IMR-90 (cell line): ENCODE measurements at regions not wholly inside any gene's neighbourhood (a gene's known extent, or its start where the extent isn't known, plus 50 kb on each side); places are given as distances from the start of the nearest gene placed in this dataset.
"Not testable (repeated sequence)": the region's sequence is repeated elsewhere in the genome, so short reads cannot be mapped to it uniquely, and the experiment has no call there.

Experiments used
- ATAC-seq: fragments of 200-7000 bp; cut with Tn5 transposase; 2 replicates; pipeline ENCODE4 v1.9.1; 2020; ENCODE audit warnings: low read depth, mild to moderate bottlenecking, moderate library complexity
- BruUV-seq: library from RNA; stranded (reverse); fragments of 400-500 nt; replicated peaks from 2 replicates; lab custom pipeline; 2021; lab: Mats Ljungman, UMichigan
- CTCF ChIA-PET: fragments of 300-600 bp; formaldehyde crosslinking; extraction: SDS; loops from one replicate; lab custom pipeline; 2021; ENCODE audit warnings: antibody characterized with exemption; lab: Yijun Ruan, JAX
- POLR2A ChIA-PET: fragments of 300-600 bp; sonication (Branson Sonifier 250); formaldehyde crosslinking; loops from one replicate; lab custom pipeline; 2022; ENCODE audit warnings: antibody characterized with exemption; ENCODE audit not compliant: unreplicated experiment; lab: Charles Lee
- DNase-seq: peaks from one replicate; pipeline ENCODE4 v3.0.0; 2013
- H2AFZ ChIP-seq: replicated peaks from 2 replicates; pipeline ENCODE3; 2013; ENCODE audit warnings: low read length, mild to moderate bottlenecking; ENCODE audit not compliant: poor library complexity
- H2AK5ac ChIP-seq: 2 replicates; pipeline ENCODE4 v1.6.1; 2013; ENCODE audit warnings: low read depth, low read length, inconsistent platforms
- H2AK9ac ChIP-seq: replicated peaks from 2 replicates; pipeline ENCODE3; 2013; ENCODE audit warnings: mild to moderate bottlenecking, low read depth, low read length, moderate library complexity; ENCODE audit not compliant: poor library complexity
- H2BK120ac ChIP-seq: 2 replicates; pipeline ENCODE4 v1.6.1; 2013; ENCODE audit warnings: low read depth, low read length, inconsistent platforms
- H2BK15ac ChIP-seq: 3 replicates; pipeline ENCODE4 v1.6.1; 2013; ENCODE audit warnings: low read depth, low read length, inconsistent platforms
- H2BK20ac ChIP-seq: 2 replicates; pipeline ENCODE4 v1.6.1; 2013; ENCODE audit warnings: low read depth, mild to moderate bottlenecking, inconsistent platforms, low read length, moderate library complexity
- H2BK5ac ChIP-seq: 2 replicates; pipeline ENCODE4 v1.6.1; 2013; ENCODE audit warnings: mild to moderate bottlenecking, low read depth, low read length, inconsistent platforms; ENCODE audit not compliant: poor library complexity, severe bottlenecking
- H3K14ac ChIP-seq: replicated peaks from 2 replicates; pipeline ENCODE4 v1.6.1; 2013; ENCODE audit warnings: low read depth, low read length, inconsistent platforms
- H3K18ac ChIP-seq: 2 replicates; pipeline ENCODE4 v1.6.1; 2013; ENCODE audit warnings: low read depth, low read length, control low read depth
- H3K23ac ChIP-seq: 2 replicates; pipeline ENCODE4 v1.6.1; 2013; ENCODE audit warnings: low read depth, low read length, inconsistent platforms
- H3K27ac ChIP-seq: 2 replicates; pipeline ENCODE4 v1.5.1; 2013; ENCODE audit warnings: mild to moderate bottlenecking, control low read depth, low read length; ENCODE audit not compliant: insufficient read depth
- H3K27me3 ChIP-seq: 2 replicates; pipeline ENCODE4 v1.6.1; 2013; ENCODE audit warnings: low read length; ENCODE audit not compliant: control insufficient read depth, insufficient read depth
- H3K36me3 ChIP-seq: 2 replicates; pipeline ENCODE4 v1.6.1; 2013; ENCODE audit warnings: low read length, mixed read lengths; ENCODE audit not compliant: control insufficient read depth, insufficient read depth
- H3K4ac ChIP-seq: 2 replicates; pipeline ENCODE4 v1.6.1; 2013; ENCODE audit warnings: low read depth, low read length, inconsistent platforms
- H3K4me1 ChIP-seq: 2 replicates; pipeline ENCODE4 v1.6.1; 2013; ENCODE audit warnings: low read length, mixed read lengths; ENCODE audit not compliant: control insufficient read depth, insufficient read depth
- H3K4me2 ChIP-seq: 2 replicates; pipeline ENCODE4 v1.6.1; 2013; ENCODE audit warnings: low read depth, mild to moderate bottlenecking, control low read depth, low read length, moderate library complexity
- H3K4me3 ChIP-seq: 2 replicates; pipeline ENCODE4 v1.5.1; 2013; ENCODE audit warnings: low read depth, mild to moderate bottlenecking, control low read depth, low read length, moderate library complexity; ENCODE audit not compliant: insufficient read depth
- H3K56ac ChIP-seq: 2 replicates; pipeline ENCODE4 v1.6.1; 2013; ENCODE audit warnings: low read length, inconsistent platforms; ENCODE audit not compliant: insufficient read depth; ENCODE audit errors: extremely low read depth
- H3K79me1 ChIP-seq, 2 experiments: 2 replicates each; pipeline ENCODE4 v1.6.1; 2013; ENCODE audit warnings: low read length in 2 of 2, inconsistent platforms in 1 of 2, low read depth in 1 of 2
- H3K9ac ChIP-seq: 2 replicates; pipeline ENCODE4 v1.6.1; 2013; ENCODE audit warnings: low read depth, low read length, control low read depth
- H3K9me1 ChIP-seq: 2 replicates; pipeline ENCODE4 v1.6.1; 2013; ENCODE audit warnings: low read length, inconsistent platforms; ENCODE audit not compliant: insufficient read depth
- H3K9me3 ChIP-seq: 2 replicates; pipeline ENCODE4 v1.6.1; 2013; ENCODE audit warnings: low read length; ENCODE audit not compliant: control insufficient read depth, insufficient read depth
- H4K20me1 ChIP-seq: 2 replicates; pipeline ENCODE4 v1.6.1; 2013; ENCODE audit warnings: low read length, inconsistent platforms; ENCODE audit not compliant: insufficient read depth
- H4K5ac ChIP-seq: 2 replicates; pipeline ENCODE4 v1.6.1; 2013; ENCODE audit warnings: mild to moderate bottlenecking, low read depth, low read length, control low read depth
- H4K8ac ChIP-seq, 2 experiments: 2 replicates each; pipeline ENCODE4 v1.6.1; 2013; ENCODE audit warnings: low read depth in 2 of 2, low read length in 2 of 2, control low read depth in 1 of 2, inconsistent platforms in 1 of 2
- H4K91ac ChIP-seq: 2 replicates; pipeline ENCODE4 v1.6.1; 2013; ENCODE audit warnings: low read depth, low read length, inconsistent platforms; ENCODE audit not compliant: insufficient read depth
- WGBS, 2 experiments: methylation state at CpG; one replicate each; pipeline versions ENCODE4 v1.1.5 to v1.1.7; 2013; ENCODE audit warnings: missing lambda C conversion rate in 2 of 2; ENCODE audit not compliant: insufficient read length in 1 of 2; ENCODE audit errors: extremely low coverage in 2 of 2; 5-methylcytosine and 5-hydroxymethylcytosine counted together
- dilution Hi-C: fragments of 300-500 bp; cut with HindIII; formaldehyde crosslinking; loops from one replicate; pipeline ENCODE4 v1.14.3; 2018; ENCODE audit warnings: low sequenced_read_pairs; ENCODE audit not compliant: unreplicated experiment
- in situ Hi-C: fragments of 300-500 bp; cut with MboI; formaldehyde crosslinking; loops from 3 replicates; pipeline ENCODE4 v1.14.3; 2019; ENCODE audit warnings: low sequenced_read_pairs, inconsistent platforms, mixed read lengths
- intact Hi-C: fragments of 100-400 bp; cut with micrococcal nuclease; formaldehyde crosslinking; loops from 2 replicates; pipeline ENCODE4 v1.10.0; 2022

- intact Hi-C loops, H2BK120ac ChIP-seq, CTCF ChIA-PET, H3K9me3 ChIP-seq, H2BK20ac ChIP-seq, H2AFZ ChIP-seq, H3K4me1 ChIP-seq, H3K14ac ChIP-seq, H3K56ac ChIP-seq, H3K23ac ChIP-seq, H4K20me1 ChIP-seq, H4K8ac ChIP-seq, H2BK15ac ChIP-seq, DNase-seq, H3K4me2 ChIP-seq, H3K27ac ChIP-seq, H3K9me1 ChIP-seq, H4K5ac ChIP-seq, POLR2A ChIA-PET, ATAC-seq, in situ Hi-C loops, H3K36me3 ChIP-seq, H3K4ac ChIP-seq, H3K4me3 ChIP-seq, BruUV-seq, H3K79me1 ChIP-seq, H3K18ac ChIP-seq, H3K27me3 ChIP-seq, dilution Hi-C loops, H3K9ac ChIP-seq, H2AK5ac ChIP-seq, H2BK5ac ChIP-seq, H4K91ac ChIP-seq, H2AK9ac ChIP-seq: not testable (repeated sequence)
- WGBS, 2 experiments: no CpG with 5 or more reads among the region's 20 CpGs
These were observed 111.0 kb downstream of the DDX11 start for GRCh38 chr12:31184667-31185066.

DNA sequence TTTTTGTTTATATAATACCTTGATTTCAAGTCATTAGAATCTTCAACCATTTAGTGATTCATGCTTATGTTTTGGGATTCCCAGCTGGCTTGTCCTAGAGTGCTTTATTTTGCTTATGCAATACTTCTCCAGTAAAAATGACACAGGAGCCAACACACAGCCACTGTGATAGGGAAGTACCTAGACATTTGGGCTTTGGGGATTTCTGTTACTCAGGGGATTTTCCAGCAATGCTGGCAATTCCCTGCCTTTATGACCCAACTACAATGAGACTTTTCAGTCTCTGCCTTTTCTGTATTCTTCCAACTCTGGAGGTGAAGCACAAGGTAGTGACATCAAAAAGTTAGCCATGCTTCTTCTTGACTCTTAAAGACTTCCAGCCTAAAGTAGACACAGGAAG, 119.0 kb downstream of the DDX11 start:
- H2BK20ac ChIP-seq, H4K20me1 ChIP-seq, H2BK15ac ChIP-seq, H3K14ac ChIP-seq, H3K27ac ChIP-seq, H4K8ac ChIP-seq, in situ Hi-C loops, DNase-seq, H3K4me1 ChIP-seq, POLR2A ChIA-PET, H2BK120ac ChIP-seq, H4K5ac ChIP-seq, H3K4ac ChIP-seq, H3K23ac ChIP-seq, H2BK5ac ChIP-seq, BruUV-seq, H3K79me1 ChIP-seq, H3K27me3 ChIP-seq, H3K18ac ChIP-seq, ATAC-seq, H2AK9ac ChIP-seq, CTCF ChIA-PET, H3K36me3 ChIP-seq, dilution Hi-C loops, H2AFZ ChIP-seq, H3K4me3 ChIP-seq, H3K9me3 ChIP-seq, H3K56ac ChIP-seq, intact Hi-C loops, H3K4me2 ChIP-seq, H2AK5ac ChIP-seq, H3K9me1 ChIP-seq, H4K91ac ChIP-seq, H3K9ac ChIP-seq: not testable (repeated sequence)
